ENCODE measurements at regions not wholly inside any gene's neighbourhood (a gene's known extent, or its start where the extent isn't known, plus 50 kb on each side); places are given as distances from the start of the nearest gene placed in this dataset.

DNA sequence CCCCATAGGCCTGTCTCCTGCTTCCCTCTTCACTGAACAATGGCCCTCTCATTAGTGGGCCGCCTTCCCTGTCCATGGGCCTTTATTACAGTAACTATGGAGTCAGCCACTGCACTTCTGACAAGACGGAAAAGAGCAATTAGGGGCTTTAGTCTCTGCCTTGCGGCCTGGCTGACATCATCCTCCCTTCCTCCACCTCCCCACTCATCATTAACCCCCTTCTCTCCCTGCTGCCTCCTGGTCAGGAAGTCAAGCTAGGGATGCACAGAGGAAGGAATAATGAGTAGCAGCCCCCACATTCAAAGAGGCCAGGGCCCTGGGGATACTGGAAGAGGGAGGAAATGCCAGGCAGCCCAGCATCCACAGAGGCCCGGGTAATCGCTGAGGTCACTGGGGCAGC, 101.6 kb upstream of the PLXNA4 start:
- TF ChIP-seq, protein P1, sequence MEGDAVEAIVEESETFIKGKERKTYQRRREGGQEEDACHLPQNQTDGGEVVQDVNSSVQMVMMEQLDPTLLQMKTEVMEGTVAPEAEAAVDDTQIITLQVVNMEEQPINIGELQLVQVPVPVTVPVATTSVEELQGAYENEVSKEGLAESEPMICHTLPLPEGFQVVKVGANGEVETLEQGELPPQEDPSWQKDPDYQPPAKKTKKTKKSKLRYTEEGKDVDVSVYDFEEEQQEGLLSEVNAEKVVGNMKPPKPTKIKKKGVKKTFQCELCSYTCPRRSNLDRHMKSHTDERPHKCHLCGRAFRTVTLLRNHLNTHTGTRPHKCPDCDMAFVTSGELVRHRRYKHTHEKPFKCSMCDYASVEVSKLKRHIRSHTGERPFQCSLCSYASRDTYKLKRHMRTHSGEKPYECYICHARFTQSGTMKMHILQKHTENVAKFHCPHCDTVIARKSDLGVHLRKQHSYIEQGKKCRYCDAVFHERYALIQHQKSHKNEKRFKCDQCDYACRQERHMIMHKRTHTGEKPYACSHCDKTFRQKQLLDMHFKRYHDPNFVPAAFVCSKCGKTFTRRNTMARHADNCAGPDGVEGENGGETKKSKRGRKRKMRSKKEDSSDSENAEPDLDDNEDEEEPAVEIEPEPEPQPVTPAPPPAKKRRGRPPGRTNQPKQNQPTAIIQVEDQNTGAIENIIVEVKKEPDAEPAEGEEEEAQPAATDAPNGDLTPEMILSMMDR (IDR thresholded peaks at IDR 0.05; ENCODE audit: borderline replicate concordance, extremely low read depth, low read length, poor library complexity, severe bottlenecking) = no peak
- no peak for TF ChIP-seq EZH2 (IDR thresholded peaks at IDR 0.05; ENCODE audit: borderline replicate concordance, low read depth, low read length, severe bottlenecking)

Data from DND-41 (cell line).